ENCODE measurements at regions not wholly inside any gene's neighbourhood (a gene's known extent, or its start where the extent isn't known, plus 50 kb on each side); places are given as distances from the start of the nearest gene placed in this dataset.

GRCh38 chr1:245008761-245009160 lies 144.4 kb upstream of the HNRNPU start:
- H3K4me1 Mint-ChIP-seq (ENCODE audit: low read depth, unreplicated experiment): peaks cover 8% of the 10 kb centered on the region
- no peaks in the 10 kb centered on the region for H3K27me3 Mint-ChIP-seq (ENCODE audit: insufficient read depth, unreplicated experiment)
- no peak overlapping the region for H3K4me3 ChIP-seq (ENCODE audit: low read depth, low read length)
- H3K4me3 Mint-ChIP-seq (ENCODE audit: unreplicated experiment): no peak overlapping the region
- POLR2A ChIA-PET: no interaction called here
- TF ChIP-seq CTCF (IDR thresholded peaks at IDR 0.05; ENCODE audit: insufficient read depth in 1 of 2, low read depth in 1 of 2, low read length in 1 of 2, severe bottlenecking in 1 of 2, unreplicated experiment in 1 of 2): no peak
- no peaks in the 10 kb centered on the region for H3K36me3 Mint-ChIP-seq (ENCODE audit: insufficient read depth, unreplicated experiment)
- no TSS peak for BruUV-seq (replicated peaks)
- H3K9me3 ChIP-seq: no peaks in the 10 kb centered on the region; the same call in 1 of the 2 replicates
- no peaks in the 10 kb centered on the region for H3K9me3 Mint-ChIP-seq (ENCODE audit: unreplicated experiment)
- no peak for DNase-seq
- no peaks in the 10 kb centered on the region for H3K4me1 ChIP-seq
- CTCF ChIA-PET: no interaction called here
- no peaks in the 10 kb centered on the region for H3K36me3 ChIP-seq (ENCODE audit: control insufficient read depth, insufficient read depth, low read length)
- intact Hi-C loops (cut with micrococcal nuclease; ENCODE audit: unreplicated experiment): no loop called here
- H3K27me3 ChIP-seq (replicated peaks; ENCODE audit: control insufficient read depth, insufficient read depth, low read length): no peaks in the 10 kb centered on the region
- no peak overlapping the region for H3K27ac Mint-ChIP-seq (ENCODE audit: unreplicated experiment)

GRCh38 chr1:245007852-245008251 lies 143.5 kb upstream of the HNRNPU start:
- POLR2A ChIA-PET: no interaction called here
- no peak for TF ChIP-seq CTCF (IDR thresholded peaks at IDR 0.05; ENCODE audit: insufficient read depth in 1 of 2, low read depth in 1 of 2, low read length in 1 of 2, severe bottlenecking in 1 of 2, unreplicated experiment in 1 of 2)
- H3K27ac Mint-ChIP-seq (ENCODE audit: unreplicated experiment): no peak overlapping the region

GRCh38 chr1:245003246-245003645 lies 138.9 kb upstream of the HNRNPU start:
- no peaks in the 10 kb centered on the region for H3K4me1 ChIP-seq
- CTCF ChIA-PET: no interaction called here
- Mint-ChIP-seq H3K36me3 (ENCODE audit: insufficient read depth, unreplicated experiment) (no peaks in the 10 kb centered on the region), H3K4me3 (ENCODE audit: unreplicated experiment) (no peak overlapping the region), H3K4me1 (ENCODE audit: low read depth, unreplicated experiment) (peaks cover 13% of the 10 kb centered on the region), H3K27ac (ENCODE audit: unreplicated experiment) (no peak overlapping the region), H3K27me3 (ENCODE audit: insufficient read depth, unreplicated experiment) (no peaks in the 10 kb centered on the region), H3K9me3 (ENCODE audit: unreplicated experiment) (no peaks in the 10 kb centered on the region)
- no peak overlapping the region for H3K4me3 ChIP-seq (ENCODE audit: low read depth, low read length)
- no peaks in the 10 kb centered on the region for H3K9me3 ChIP-seq
- TF ChIP-seq CTCF (IDR thresholded peaks at IDR 0.05; ENCODE audit: insufficient read depth in 1 of 2, low read depth in 1 of 2, low read length in 1 of 2, severe bottlenecking in 1 of 2, unreplicated experiment in 1 of 2): no peak
- POLR2A ChIA-PET: no interaction called here
- intact Hi-C loops (cut with micrococcal nuclease; ENCODE audit: unreplicated experiment): no loop called here
- H3K27me3 ChIP-seq (replicated peaks; ENCODE audit: control insufficient read depth, insufficient read depth, low read length): no peaks in the 10 kb centered on the region
- no peaks in the 10 kb centered on the region for H3K36me3 ChIP-seq (ENCODE audit: control insufficient read depth, insufficient read depth, low read length)
- DNase-seq: no peak
- no TSS peak for BruUV-seq (replicated peaks)

More at GRCh38 chr1:245007852-245008251, 143.5 kb upstream of the HNRNPU start:
- no TSS peak for BruUV-seq (replicated peaks)
- Mint-ChIP-seq H3K4me3 (ENCODE audit: unreplicated experiment) (no peak overlapping the region), H3K9me3 (ENCODE audit: unreplicated experiment) (no peaks in the 10 kb centered on the region), H3K27me3 (ENCODE audit: insufficient read depth, unreplicated experiment) (no peaks in the 10 kb centered on the region), H3K4me1 (ENCODE audit: low read depth, unreplicated experiment) (peaks cover 8% of the 10 kb centered on the region), H3K36me3 (ENCODE audit: insufficient read depth, unreplicated experiment) (no peaks in the 10 kb centered on the region)
- DNase-seq: no peak
- CTCF ChIA-PET: interaction anchor here (0.7 kb wide), 1 partner anchor 9 kb away, joined by 5 read pairs; no protein-coding TSS in a partner anchor
- no peak overlapping the region for H3K4me3 ChIP-seq (ENCODE audit: low read depth, low read length)
- no peaks in the 10 kb centered on the region for H3K4me1 ChIP-seq
- no peaks in the 10 kb centered on the region for H3K27me3 ChIP-seq (replicated peaks; ENCODE audit: control insufficient read depth, insufficient read depth, low read length)
- no peaks in the 10 kb centered on the region for H3K36me3 ChIP-seq (ENCODE audit: control insufficient read depth, insufficient read depth, low read length)
- H3K9me3 ChIP-seq: no peaks in the 10 kb centered on the region; the same call in 1 of the 2 replicates
- intact Hi-C loops (cut with micrococcal nuclease; ENCODE audit: unreplicated experiment): no loop called here
